ENCODE measurements at regions not wholly inside any gene's neighbourhood (a gene's known extent, or its start where the extent isn't known, plus 50 kb on each side); places are given as distances from the start of the nearest gene placed in this dataset.
"Not testable (repeated sequence)": the region's sequence is repeated elsewhere in the genome, so short reads cannot be mapped to it uniquely, and the experiment has no call there.

- TF ChIP-seq HDAC6 (IDR thresholded peaks at IDR 0.05; ENCODE audit: low read depth, low read length) (no peak), TAF7 (optimal IDR thresholded peaks at IDR 0.05; ENCODE audit: borderline replicate concordance, low read depth, low read length) (no peak), ATF3 (IDR thresholded peaks at IDR 0.05; ENCODE audit: insufficient read depth, low read depth, low read length) (no peak), HDAC2 (IDR thresholded peaks at IDR 0.05; ENCODE audit: borderline replicate concordance in 1 of 2, low read depth in 2 of 2, low read length in 2 of 2) (no peak), FOSL1 (IDR thresholded peaks at IDR 0.05; ENCODE audit: insufficient read depth, low read depth, low read length) (no peak)
These were observed 90.5 kb upstream of the SNX9 start (continued) for GRCh38 chr6:157732416-157733161.

GRCh38 chr6:157736555-157736954 lies 86.5 kb upstream of the SNX9 start:
- FAIRE-seq; H3K36me3 ChIP-seq (ENCODE audit: control insufficient read depth in 2 of 4, insufficient read depth in 4 of 4, low read length in 3 of 4); H2BK120ac ChIP-seq (replicated peaks; ENCODE audit: low read depth, low read length); H3K18ac ChIP-seq (ENCODE audit: extremely low read depth, low read length); H4K20me1 ChIP-seq (replicated peaks in 1 of 2; ENCODE audit: control insufficient read depth in 1 of 2, insufficient read depth in 2 of 2, low read length in 2 of 2); H3K4me2 ChIP-seq (ENCODE audit: insufficient read depth in 1 of 2, low read depth in 2 of 2, low read length in 2 of 2); DNase-seq (ENCODE audit: low read depth in 1 of 2, low spot score in 2 of 2); H2BK20ac ChIP-seq (ENCODE audit: low read length); H4K8ac ChIP-seq (ENCODE audit: extremely low read depth, insufficient read depth, low read length); H3K79me1 ChIP-seq (ENCODE audit: low read depth, low read length); H2BK5ac ChIP-seq (ENCODE audit: low read depth, low read length); H3K9me3 ChIP-seq (ENCODE audit: insufficient read depth in 2 of 2, low read depth in 1 of 2, low read length in 1 of 2); H2BK12ac ChIP-seq (ENCODE audit: low read depth, low read length); H2AK5ac ChIP-seq (ENCODE audit: low read depth, low read length); H3K23ac ChIP-seq (ENCODE audit: insufficient read length); H2AFZ ChIP-seq (ENCODE audit: low read length); H3K27me3 ChIP-seq (replicated peaks in 1 of 4; ENCODE audit: control insufficient read depth in 3 of 4, extremely low read depth in 1 of 4, insufficient read depth in 3 of 4, low read length in 3 of 4); H4K5ac ChIP-seq (ENCODE audit: insufficient read length, low read depth, low read length); H3K79me2 ChIP-seq (ENCODE audit: control insufficient read depth in 1 of 2, insufficient read depth in 2 of 2, low read length in 2 of 2); H3K9ac ChIP-seq (replicated peaks in 1 of 4; ENCODE audit: extremely low read depth in 1 of 4, low read depth in 3 of 4, low read length in 3 of 4); H3K27ac ChIP-seq (ENCODE audit: low read depth, low read length); H3K4me1 ChIP-seq (replicated peaks in 1 of 4; ENCODE audit: control insufficient read depth in 3 of 4, insufficient read depth in 4 of 4, low read length in 3 of 4); H3K23me2 ChIP-seq (ENCODE audit: low read depth, low read length); H3K56ac ChIP-seq (replicated peaks; ENCODE audit: insufficient read length, low read depth, low read length); H4K91ac ChIP-seq (replicated peaks; ENCODE audit: insufficient read length, low read length); H2BK15ac ChIP-seq (ENCODE audit: low read length); H3K4me3 ChIP-seq (ENCODE audit: extremely low read depth in 1 of 4, insufficient read depth in 2 of 4, low read depth in 3 of 4, low read length in 4 of 4); H3K14ac ChIP-seq (ENCODE audit: insufficient read length); POLR2A ChIA-PET (ENCODE audit: partially characterized antibody); H3K4ac ChIP-seq (replicated peaks; ENCODE audit: insufficient read length, low read depth, low read length): not testable (repeated sequence)
- 80% methylated on average over 4 of the region's 4 CpGs; no CpG with 5 or more reads in 1 of the 2 experiments for WGBS, 2 experiments (ENCODE audit: extremely low coverage in 1 of 2, insufficient coverage in 1 of 2, insufficient read length in 1 of 2, insufficient replicate concordance in 2 of 2, low coverage in 1 of 2, low lambda C conversion rate in 2 of 2, missing lambda C conversion rate in 1 of 2)
- CTCF ChIA-PET (ENCODE audit: partially characterized antibody), result interaction anchor here (0.6 kb wide), 1 partner anchor 166 kb away, joined by 3 read pairs; no protein-coding TSS in a partner anchor
